NT2/D1 (cell line): ENCODE measurements at regions not wholly inside any gene's neighbourhood (a gene's known extent, or its start where the extent isn't known, plus 50 kb on each side); places are given as distances from the start of the nearest gene placed in this dataset.

Experiments
- SUZ12 ChIP-seq: IDR thresholded peaks from 2 replicates; pipeline ENCODE4 v1.6.1; 2011; ENCODE audit not compliant: insufficient read length, insufficient read depth; ENCODE audit errors: extremely low read depth
- YY1 ChIP-seq: IDR thresholded peaks from 2 replicates; pipeline ENCODE4 v1.6.1; 2011; ENCODE audit not compliant: insufficient read length, insufficient read depth
- ZNF274 ChIP-seq: IDR thresholded peaks from 2 replicates; pipeline ENCODE4 v1.6.1; 2011; ENCODE audit warnings: mild to moderate bottlenecking, low read depth, low read length

DNA sequence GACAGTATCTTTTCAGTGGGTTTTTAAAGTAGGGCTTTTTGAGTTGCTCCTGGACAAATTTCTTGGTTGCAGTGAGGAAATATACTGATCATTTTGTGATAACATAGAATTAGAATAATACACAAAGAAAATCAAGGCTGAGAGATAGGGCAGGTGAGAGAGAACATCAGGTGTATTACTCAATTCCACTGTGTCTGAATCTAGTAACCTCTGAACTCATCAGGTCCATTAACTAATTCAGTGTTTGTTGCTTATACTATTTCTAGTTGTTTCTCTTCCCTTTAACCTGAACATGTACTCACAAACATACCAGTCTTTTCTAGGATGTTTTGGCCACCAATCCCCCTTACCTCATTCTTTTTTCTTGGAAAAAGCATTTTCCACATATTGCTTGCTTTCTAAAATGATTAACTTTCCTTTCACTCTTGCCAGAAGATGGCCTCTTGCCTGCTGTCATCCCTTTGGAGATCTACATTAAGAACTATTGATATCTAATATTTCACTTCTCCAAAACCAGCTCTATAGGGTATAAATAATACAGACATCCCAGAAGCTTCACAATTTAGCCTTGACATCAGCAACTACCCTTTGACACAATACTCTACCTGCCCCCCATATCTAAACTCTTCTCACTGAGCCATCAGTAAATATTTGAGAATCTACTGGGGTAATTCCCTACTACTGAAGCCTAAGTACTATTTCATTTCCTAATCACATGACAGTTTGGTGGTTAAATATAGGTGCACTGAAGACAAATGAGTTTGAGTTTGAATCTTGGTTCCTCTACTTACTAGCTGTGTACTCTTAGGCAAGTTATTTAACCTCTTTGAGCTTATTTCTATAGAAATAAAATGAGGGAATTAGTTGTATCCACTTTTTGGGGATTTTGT is 470.8 kb upstream of the IGFBP7 start:
- TF ChIP-seq YY1 (no peak), ZNF274 (no peak), SUZ12 (no peak)
